ENCODE measurements at regions not wholly inside any gene's neighbourhood (a gene's known extent, or its start where the extent isn't known, plus 50 kb on each side); places are given as distances from the start of the nearest gene placed in this dataset.

DNA sequence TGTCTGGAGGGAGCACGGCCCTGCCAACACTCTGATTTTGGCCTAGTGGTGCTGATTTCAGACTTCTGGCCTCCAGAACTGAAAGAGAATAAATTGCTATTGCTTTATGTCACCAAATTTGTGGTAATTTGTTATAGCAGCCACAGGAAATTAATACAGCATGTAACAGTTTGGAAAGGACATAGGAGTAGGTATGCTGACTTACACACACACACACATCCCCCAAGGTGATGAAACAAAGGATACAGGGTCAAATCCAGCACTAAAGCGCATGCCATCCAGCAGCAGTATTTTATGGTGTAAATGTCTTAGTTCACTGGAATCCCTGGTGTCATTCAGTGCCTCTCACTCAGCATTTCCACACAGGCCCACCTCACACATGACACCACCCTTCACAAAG, 72.2 kb upstream of the MAN1A2 start:
- TF ChIP-seq, protein P1, sequence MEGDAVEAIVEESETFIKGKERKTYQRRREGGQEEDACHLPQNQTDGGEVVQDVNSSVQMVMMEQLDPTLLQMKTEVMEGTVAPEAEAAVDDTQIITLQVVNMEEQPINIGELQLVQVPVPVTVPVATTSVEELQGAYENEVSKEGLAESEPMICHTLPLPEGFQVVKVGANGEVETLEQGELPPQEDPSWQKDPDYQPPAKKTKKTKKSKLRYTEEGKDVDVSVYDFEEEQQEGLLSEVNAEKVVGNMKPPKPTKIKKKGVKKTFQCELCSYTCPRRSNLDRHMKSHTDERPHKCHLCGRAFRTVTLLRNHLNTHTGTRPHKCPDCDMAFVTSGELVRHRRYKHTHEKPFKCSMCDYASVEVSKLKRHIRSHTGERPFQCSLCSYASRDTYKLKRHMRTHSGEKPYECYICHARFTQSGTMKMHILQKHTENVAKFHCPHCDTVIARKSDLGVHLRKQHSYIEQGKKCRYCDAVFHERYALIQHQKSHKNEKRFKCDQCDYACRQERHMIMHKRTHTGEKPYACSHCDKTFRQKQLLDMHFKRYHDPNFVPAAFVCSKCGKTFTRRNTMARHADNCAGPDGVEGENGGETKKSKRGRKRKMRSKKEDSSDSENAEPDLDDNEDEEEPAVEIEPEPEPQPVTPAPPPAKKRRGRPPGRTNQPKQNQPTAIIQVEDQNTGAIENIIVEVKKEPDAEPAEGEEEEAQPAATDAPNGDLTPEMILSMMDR (conservative IDR thresholded peaks at IDR 0.05; ENCODE audit: low read depth, low read length): no peak
- TF ChIP-seq EZH2phosphoT487 (IDR thresholded peaks at IDR 0.05; ENCODE audit: borderline replicate concordance, low read length): no peak
